ENCODE measurements at regions not wholly inside any gene's neighbourhood (a gene's known extent, or its start where the extent isn't known, plus 50 kb on each side); places are given as distances from the start of the nearest gene placed in this dataset.

DNA sequence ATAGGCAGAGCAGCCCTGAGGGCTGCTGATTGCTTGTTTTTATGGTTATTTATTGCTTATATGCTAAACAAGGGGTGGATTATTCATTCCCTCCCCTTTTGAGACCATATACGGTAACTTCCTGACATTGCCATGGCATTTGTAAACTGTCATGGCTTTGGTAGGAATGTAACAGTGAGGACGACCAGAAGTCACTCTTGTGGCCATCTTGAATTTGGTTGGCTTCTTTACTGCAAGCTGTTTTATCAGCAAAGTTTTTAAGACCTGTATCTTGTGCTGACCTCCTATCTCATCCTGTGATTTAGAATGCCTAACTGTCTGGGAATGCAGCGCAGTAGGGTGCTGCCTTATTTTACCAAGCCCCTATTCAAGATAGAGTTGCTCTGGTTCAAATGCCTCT, 531.8 kb upstream of the PRMT6 start:
- TF ChIP-seq TAF1 (IDR thresholded peaks at IDR 0.05; ENCODE audit: low read depth, low read length) (no peak), POLR2A (IDR thresholded peaks at IDR 0.05; ENCODE audit: low read depth, low read length) (no peak)
